Hepatocyte (in vitro differentiated cells): ENCODE measurements at regions not wholly inside any gene's neighbourhood (a gene's known extent, or its start where the extent isn't known, plus 50 kb on each side); places are given as distances from the start of the nearest gene placed in this dataset.

Experiments
- DNase-seq: peaks from one replicate; pipeline ENCODE4 v3.0.0-alpha.2; 2016; ENCODE audit warnings: low spot score
- H2AFZ ChIP-seq: fragments of 200-600 bp; sonication (generic); 2 replicates; pipeline ENCODE4 v1.6.0; 2016; ENCODE audit warnings: antibody characterized with exemption, mild to moderate bottlenecking
- H3K27ac ChIP-seq: fragments of 200-600 bp; sonication (generic); 2 replicates; pipeline ENCODE4 v1.5.1; 2016; ENCODE audit warnings: mild to moderate bottlenecking
- H3K27me3 ChIP-seq: fragments of 200-600 bp; sonication (generic); 2 replicates; pipeline ENCODE4 v1.6.1; 2016
- H3K36me3 ChIP-seq: fragments of 200-600 bp; sonication (generic); replicated peaks from 2 replicates; pipeline ENCODE4 v1.5.1; 2016; ENCODE audit warnings: low read depth; ENCODE audit not compliant: insufficient read depth
- H3K4me1 ChIP-seq: fragments of 200-600 bp; sonication (generic); 2 replicates; pipeline ENCODE4 v1.5.1; 2016; ENCODE audit warnings: mild to moderate bottlenecking, moderate library complexity; ENCODE audit not compliant: insufficient read depth
- H3K4me2 ChIP-seq: fragments of 200-600 bp; sonication (generic); 2 replicates; pipeline ENCODE4 v1.6.0; 2016
- H3K4me3 ChIP-seq: fragments of 200-600 bp; sonication (generic); 2 replicates; pipeline ENCODE4 v1.5.1; 2016; ENCODE audit warnings: mild to moderate bottlenecking
- H3K79me2 ChIP-seq: fragments of 200-600 bp; sonication (generic); 2 replicates; pipeline ENCODE4 v1.6.0; 2017; ENCODE audit warnings: mild to moderate bottlenecking
- H3K9me2 ChIP-seq: fragments of 200-600 bp; sonication (generic); replicated peaks from 2 replicates; pipeline ENCODE4 v1.6.0; 2017; ENCODE audit warnings: mild to moderate bottlenecking; ENCODE audit not compliant: insufficient read depth
- H3K9me3 ChIP-seq: fragments of 200-600 bp; sonication (generic); 2 replicates; pipeline ENCODE4 v1.5.1; 2016; ENCODE audit warnings: low read depth, mild to moderate bottlenecking
- H4K20me1 ChIP-seq: fragments of 200-600 bp; sonication (generic); 2 replicates; pipeline ENCODE4 v1.6.0; 2016; ENCODE audit warnings: mild to moderate bottlenecking; ENCODE audit not compliant: insufficient read depth, poor library complexity, severe bottlenecking
- CTCF ChIP-seq: fragments of 200-600 bp; sonication (generic); IDR thresholded peaks from 2 replicates; pipeline ENCODE4 v1.5.1; 2016; ENCODE audit warnings: antibody characterized with exemption, mild to moderate bottlenecking; ENCODE audit not compliant: poor library complexity
- EZH2 ChIP-seq: fragments of 200-600 bp; sonication (generic); IDR thresholded peaks from 2 replicates; pipeline ENCODE4 v1.6.1; 2016; ENCODE audit warnings: antibody characterized with exemption, mild to moderate bottlenecking, borderline replicate concordance
- EZH2phosphoT487 ChIP-seq: fragments of 200-600 bp; sonication (generic); IDR thresholded peaks from one replicate; pipeline ENCODE4 v1.6.1; 2018; ENCODE audit warnings: antibody characterized with exemption, mild to moderate bottlenecking, low read depth, moderate library complexity; ENCODE audit not compliant: unreplicated experiment, severe bottlenecking
- WGBS: methylation state at CpG from one replicate; pipeline ENCODE4 v1.1.6; 2016; ENCODE audit warnings: low lambda C conversion rate; ENCODE audit errors: missing lambda C conversion rate; 5-methylcytosine and 5-hydroxymethylcytosine counted together

GRCh38 chr13:75963302-75963701 is 327.2 kb downstream of the LMO7 start:
- no peak for DNase-seq
- TF ChIP-seq EZH2phosphoT487 (no peak), CTCF (no peak), EZH2 (no peak)
- WGBS, result 65% methylated on average over 4 of the region's 4 CpGs
- no peak overlapping the region for H3K27ac ChIP-seq
- H3K79me2 ChIP-seq, result no peaks in the 10 kb centered on the region
- H3K4me2 ChIP-seq, result no peak overlapping the region
- H4K20me1 ChIP-seq, result no peaks in the 10 kb centered on the region
- no peaks in the 10 kb centered on the region for H3K4me1 ChIP-seq
- H3K9me3 ChIP-seq, result no peaks in the 10 kb centered on the region
- H3K36me3 ChIP-seq, result no peaks in the 10 kb centered on the region
- no peak overlapping the region for H2AFZ ChIP-seq
- no peaks in the 10 kb centered on the region for H3K27me3 ChIP-seq
- no peak overlapping the region for H3K4me3 ChIP-seq
- no peaks in the 10 kb centered on the region for H3K9me2 ChIP-seq

GRCh38 chr13:75961911-75962310 is 325.8 kb downstream of the LMO7 start:
- H3K36me3 ChIP-seq, result no peaks in the 10 kb centered on the region
- no peak overlapping the region for H3K4me2 ChIP-seq

GRCh38 chr13:75960538-75960994 is 324.4 kb downstream of the LMO7 start:
- H3K9me2 ChIP-seq, result no peaks in the 10 kb centered on the region
- H3K4me1 ChIP-seq, result no peaks in the 10 kb centered on the region
- WGBS, result 83% methylated on average over 1 of the region's 1 CpG
- no peaks in the 10 kb centered on the region for H3K27me3 ChIP-seq
- no peaks in the 10 kb centered on the region for H3K9me3 ChIP-seq
- H3K4me2 ChIP-seq, result no peak overlapping the region
- H3K4me3 ChIP-seq, result no peak overlapping the region
- H3K27ac ChIP-seq, result no peak overlapping the region
- H3K36me3 ChIP-seq, result no peaks in the 10 kb centered on the region
- no peaks in the 10 kb centered on the region for H3K79me2 ChIP-seq
- DNase-seq, result no peak
- H2AFZ ChIP-seq, result no peak overlapping the region
- no peaks in the 10 kb centered on the region for H4K20me1 ChIP-seq
- TF ChIP-seq EZH2 (no peak), CTCF (no peak), EZH2phosphoT487 (no peak)

More at GRCh38 chr13:75961911-75962310, 325.8 kb downstream of the LMO7 start:
- no peaks in the 10 kb centered on the region for H3K4me1 ChIP-seq
- H3K27me3 ChIP-seq, result no peaks in the 10 kb centered on the region
- no peak for DNase-seq
- no peaks in the 10 kb centered on the region for H4K20me1 ChIP-seq
- no peak for TF ChIP-seq CTCF
- TF ChIP-seq EZH2phosphoT487, result no peak
- no peak for TF ChIP-seq EZH2
- H3K9me2 ChIP-seq, result no peaks in the 10 kb centered on the region
- H3K9me3 ChIP-seq, result no peaks in the 10 kb centered on the region
- no peak overlapping the region for H2AFZ ChIP-seq
- no peak overlapping the region for H3K27ac ChIP-seq
- WGBS, result 70% methylated on average over 2 of the region's 2 CpGs
- no peak overlapping the region for H3K4me3 ChIP-seq
- H3K79me2 ChIP-seq, result no peaks in the 10 kb centered on the region
